ENCODE measurements at regions not wholly inside any gene's neighbourhood (a gene's known extent, or its start where the extent isn't known, plus 50 kb on each side); places are given as distances from the start of the nearest gene placed in this dataset.
"Not testable (repeated sequence)": the region's sequence is repeated elsewhere in the genome, so short reads cannot be mapped to it uniquely, and the experiment has no call there.

DNA sequence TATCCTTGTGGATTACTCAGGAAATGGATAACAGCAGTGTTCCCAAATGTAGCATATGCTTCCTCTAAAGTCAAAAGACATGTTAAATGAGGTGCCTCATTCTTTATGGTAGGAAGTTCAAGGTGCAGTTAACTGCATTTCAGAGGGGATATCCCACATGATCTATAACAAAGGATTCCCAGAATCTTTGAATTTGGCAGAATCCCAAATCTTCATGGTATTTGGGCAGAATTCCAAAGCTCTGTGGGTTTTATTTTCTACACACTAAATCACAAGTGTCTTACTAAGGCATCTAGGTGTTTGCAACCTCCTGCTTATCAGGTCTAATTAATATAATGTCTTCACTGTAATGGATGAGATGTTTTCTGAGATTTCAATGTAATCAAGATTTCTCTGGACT is 364.3 kb upstream of the MAN1A1 start:
- no peak for DNase-seq

GRCh38 chr6:119686644-119687043 is 337.1 kb upstream of the MAN1A1 start:
- no peak for DNase-seq

- no peak for DNase-seq
Measured at GRCh38 chr6:119686240-119686639, 336.7 kb upstream of the MAN1A1 start.

GRCh38 chr6:119683671-119684070 is 334.1 kb upstream of the MAN1A1 start:
- DNase-seq, result no peak

- no peak for DNase-seq
Measured at GRCh38 chr6:119683031-119683430, 333.5 kb upstream of the MAN1A1 start.

GRCh38 chr6:119678961-119679360 is 329.4 kb upstream of the MAN1A1 start:
- DNase-seq, result no peak

DNA sequence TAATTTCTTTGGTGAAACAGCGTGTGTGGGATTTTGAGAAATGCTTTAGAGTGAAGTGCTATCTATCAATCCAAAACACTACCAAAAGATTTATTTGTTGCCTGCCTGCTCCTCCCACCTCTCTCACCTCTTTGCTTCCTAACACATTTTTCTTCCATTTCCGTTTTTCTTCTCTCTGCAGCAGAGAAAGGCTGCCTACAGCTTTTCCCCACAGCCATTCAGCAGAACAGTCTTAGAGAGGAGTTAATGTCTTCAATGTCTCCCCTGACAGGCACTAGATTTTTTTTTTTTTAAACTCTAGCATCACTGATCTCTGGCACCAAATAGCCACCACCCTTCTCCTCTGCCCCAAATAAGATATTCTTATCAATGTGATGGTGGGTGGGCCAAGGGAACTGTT is 327.8 kb upstream of the MAN1A1 start:
- DNase-seq, result no peak

DNA sequence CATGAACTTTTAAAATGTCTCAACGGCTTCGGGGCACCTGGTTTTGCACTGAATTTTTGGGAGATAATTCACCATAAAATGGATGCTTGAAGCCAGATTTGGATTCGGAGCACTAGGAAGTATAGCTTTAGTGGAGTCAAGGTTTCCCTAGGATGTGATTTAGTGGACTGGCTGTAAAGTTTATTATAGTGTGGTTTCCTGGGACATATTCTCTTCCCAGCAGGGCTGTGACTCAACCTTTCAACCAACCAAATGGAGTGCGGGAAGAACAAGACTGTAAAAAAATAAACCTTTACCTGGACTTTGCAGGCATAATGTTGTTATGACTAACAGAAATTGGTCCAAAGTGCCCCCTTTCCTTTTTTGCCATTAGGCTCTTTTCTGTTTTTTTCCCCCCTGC is 327.4 kb upstream of the MAN1A1 start:
- DNase-seq, result no peak

DNA sequence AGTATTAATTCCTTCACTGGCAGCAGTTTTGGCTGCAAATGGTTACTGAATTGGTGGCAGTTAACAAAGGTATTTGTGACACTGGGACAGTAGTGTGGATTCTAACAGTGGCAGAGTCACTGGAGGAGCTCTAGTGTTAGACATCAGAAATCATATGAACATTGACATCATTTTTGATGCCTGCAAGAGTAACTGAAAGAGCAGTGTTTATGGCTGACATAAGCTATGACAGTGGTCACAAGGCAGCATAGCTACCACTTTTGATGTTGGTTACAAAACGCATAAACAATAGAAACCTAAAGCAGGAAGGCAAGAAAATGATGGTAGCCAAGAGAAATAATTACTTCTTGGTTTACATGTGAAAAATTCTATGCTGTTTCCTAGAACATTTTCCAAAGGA is 326.7 kb upstream of the MAN1A1 start:
- DNase-seq, result no peak

GRCh38 chr6:119673741-119674140 is 324.2 kb upstream of the MAN1A1 start:
- DNase-seq, result no peak

GRCh38 chr6:119672725-119673124 is 323.2 kb upstream of the MAN1A1 start:
- DNase-seq, result no peak

DNA sequence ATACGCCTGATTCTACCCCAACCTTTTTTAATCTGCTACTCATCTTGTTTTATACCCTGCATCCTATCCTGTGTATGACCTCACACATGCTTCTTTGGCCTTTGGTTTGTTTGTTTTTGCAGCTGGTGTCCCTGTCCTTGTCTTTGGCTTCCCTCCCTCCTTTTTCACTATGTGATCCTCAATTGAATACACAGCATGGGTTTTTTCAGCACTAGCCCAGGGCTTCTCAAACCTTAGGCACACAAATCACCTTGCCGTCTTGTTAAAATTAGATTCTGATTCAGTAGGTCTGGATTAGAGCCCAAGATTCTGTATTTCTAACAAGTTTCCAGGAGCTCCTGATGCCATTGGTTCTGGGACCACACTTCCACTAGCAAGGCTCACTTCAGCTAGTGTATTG is 321.5 kb upstream of the MAN1A1 start:
- DNase-seq, result no peak

DNA sequence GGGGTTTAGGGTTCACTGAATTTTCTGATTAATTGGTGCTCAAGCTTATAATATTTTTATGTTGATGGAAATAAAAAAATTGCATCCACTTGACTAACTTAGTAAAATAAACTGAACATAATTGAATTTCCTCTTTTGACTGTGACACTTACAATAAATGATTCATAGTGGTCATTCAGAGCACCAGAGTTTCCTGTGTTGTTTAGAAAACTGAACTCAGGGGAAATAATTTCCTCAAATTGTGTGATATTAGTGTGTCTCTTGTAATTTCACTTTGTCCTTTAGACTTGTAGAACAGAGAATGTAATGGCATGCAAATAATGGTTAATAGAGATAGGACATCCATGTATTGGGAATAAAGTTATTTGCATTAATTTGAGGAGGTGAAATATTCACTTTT is 319.7 kb upstream of the MAN1A1 start:
- DNase-seq, result peak in 1 of 5 donors; percentile 45

DNA sequence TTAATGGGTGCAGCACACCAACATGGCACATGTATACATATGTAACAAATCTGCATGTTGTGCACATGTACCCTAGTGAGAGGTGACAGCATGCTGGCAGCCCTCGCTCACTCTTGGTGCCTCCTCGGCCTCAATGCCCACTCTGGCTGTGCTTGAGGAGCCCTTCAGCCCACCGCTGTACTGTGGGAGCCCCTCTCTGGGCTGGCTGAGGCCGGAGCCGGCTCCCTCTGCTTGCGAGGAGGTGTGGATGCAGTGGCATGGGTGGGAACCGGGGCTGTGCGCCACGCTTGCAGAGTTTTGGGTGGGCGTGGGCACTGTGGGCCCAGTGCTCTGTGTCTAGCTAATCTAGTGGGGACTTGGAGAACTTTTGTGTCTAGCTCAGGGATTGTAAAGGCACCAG is 315.9 kb upstream of the MAN1A1 start:
- DNase-seq, result not testable (repeated sequence)

- DNase-seq, result no peak
Measured at GRCh38 chr6:119661628-119662027, 312.1 kb upstream of the MAN1A1 start.

- no peak for DNase-seq
Measured at GRCh38 chr6:119661078-119661477, 311.5 kb upstream of the MAN1A1 start.

- DNase-seq, result no peak
Measured at GRCh38 chr6:119658917-119659316, 309.4 kb upstream of the MAN1A1 start.

- DNase-seq, result no peak
Measured at GRCh38 chr6:119655124-119655523, 305.6 kb upstream of the MAN1A1 start.

- no peak for DNase-seq
Measured at GRCh38 chr6:119653329-119653728, 303.8 kb upstream of the MAN1A1 start.

DNA sequence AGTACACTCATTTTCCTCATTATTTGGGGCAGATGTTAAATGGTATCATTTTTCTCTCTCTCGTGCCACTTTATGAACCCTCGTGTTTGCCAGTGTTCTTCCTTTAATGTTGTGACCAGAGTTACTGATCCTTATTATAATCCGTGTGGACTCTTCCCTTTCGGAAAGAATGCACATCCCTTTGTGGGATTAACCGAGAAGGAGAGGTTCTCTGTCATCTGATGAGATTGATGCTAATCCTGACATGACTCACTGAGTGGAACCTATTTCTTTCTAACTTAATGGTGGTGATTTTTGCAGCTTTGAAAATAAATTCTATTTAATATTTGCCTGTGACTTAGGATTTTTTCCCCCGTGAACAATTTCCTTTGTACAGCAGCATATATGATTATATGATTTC is 300.0 kb upstream of the MAN1A1 start:
- no peak for DNase-seq

DNA sequence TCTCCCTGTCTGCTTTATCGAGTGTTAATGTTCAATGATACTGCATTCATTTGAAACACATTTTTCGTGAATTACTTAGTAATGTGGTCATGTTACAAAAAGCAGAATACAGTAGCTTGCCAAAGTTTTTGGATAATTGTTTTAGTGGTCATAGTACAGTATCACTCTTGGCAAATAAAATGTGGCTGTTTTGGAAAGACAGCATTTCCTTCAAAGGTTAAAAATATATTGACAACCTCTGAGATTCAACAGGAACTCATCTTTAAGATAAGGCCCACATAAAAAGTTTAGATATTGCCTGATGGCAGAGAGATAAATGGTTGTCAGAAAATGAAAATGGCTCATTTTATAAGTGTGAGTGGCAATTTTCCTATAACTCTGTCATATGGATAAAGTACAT is 297.7 kb upstream of the MAN1A1 start:
- DNase-seq, result no peak

- no peak for DNase-seq
Measured at GRCh38 chr6:119643876-119644275, 294.3 kb upstream of the MAN1A1 start.

- DNase-seq, result no peak
Measured at GRCh38 chr6:119637768-119638167, 288.2 kb upstream of the MAN1A1 start.

DNA sequence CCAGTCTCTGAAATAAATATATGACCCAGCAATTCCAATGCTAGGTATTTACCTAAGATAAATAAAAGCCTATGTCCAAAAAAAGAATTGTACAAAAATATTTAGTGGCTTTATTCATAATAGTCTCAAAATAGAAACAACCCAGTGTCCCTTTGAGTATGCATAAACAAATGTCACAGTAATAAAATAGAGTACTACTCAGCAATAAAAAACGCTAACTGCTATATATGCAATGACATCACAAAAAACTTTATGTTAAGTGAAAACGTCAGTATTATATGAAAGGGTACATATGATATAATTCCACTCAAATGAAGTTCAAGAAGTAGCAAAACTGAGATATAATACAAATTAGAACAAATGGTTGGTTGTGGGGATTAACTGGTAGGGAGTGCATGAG is 286.5 kb upstream of the MAN1A1 start:
- DNase-seq, result no peak

GRCh38 chr6:119633461-119633860 is 283.9 kb upstream of the MAN1A1 start:
- DNase-seq, result no peak

GRCh38 chr6:119630561-119631192 is 281.1 kb upstream of the MAN1A1 start:
- DNase-seq, result no peak
